DOHH2 (cell line): ENCODE measurements at regions not wholly inside any gene's neighbourhood (a gene's known extent, or its start where the extent isn't known, plus 50 kb on each side); places are given as distances from the start of the nearest gene placed in this dataset.

Experiments
- H3F3A ChIP-seq: fragments of 200-600 bp; sonication (generic), shearing (Covaris generic); 2 replicates; pipeline ENCODE4 v1.6.0; 2016; ENCODE audit warnings: antibody characterized with exemption, mild to moderate bottlenecking; ENCODE audit not compliant: control insufficient read depth, insufficient read depth
- H3K27ac ChIP-seq: fragments of 200-600 bp; sonication (generic); 2 replicates; pipeline ENCODE4 v1.5.1; 2014; ENCODE audit warnings: low read depth, mild to moderate bottlenecking, low read length, moderate library complexity
- H3K27me3 ChIP-seq: fragments of 200-600 bp; sonication (generic); 2 replicates; pipeline ENCODE4 v1.6.1; 2014; ENCODE audit warnings: mild to moderate bottlenecking, low read length, mixed read lengths; ENCODE audit not compliant: control insufficient read depth
- H3K36me3 ChIP-seq: fragments of 200-600 bp; sonication (generic); 2 replicates; pipeline ENCODE4 v1.6.1; 2014; ENCODE audit warnings: mild to moderate bottlenecking, low read length, moderate library complexity, mixed read lengths; ENCODE audit not compliant: control insufficient read depth
- H3K4me1 ChIP-seq: fragments of 200-600 bp; sonication (generic); 2 replicates; pipeline ENCODE4 v1.6.1; 2014; ENCODE audit warnings: mild to moderate bottlenecking, low read length, mixed read lengths; ENCODE audit not compliant: control insufficient read depth
- H3K4me2 ChIP-seq: fragments of 200-600 bp; sonication (generic); 2 replicates; pipeline ENCODE4 v1.6.0; 2014; ENCODE audit warnings: mild to moderate bottlenecking, low read length, moderate library complexity
- H3K4me3 ChIP-seq: fragments of 200-600 bp; sonication (generic); 2 replicates; pipeline ENCODE4 v1.5.1; 2014; ENCODE audit warnings: mild to moderate bottlenecking, low read length, mixed read lengths
- H3K79me2 ChIP-seq: fragments of 200-600 bp; sonication (generic); 2 replicates; pipeline ENCODE4 v1.6.1; 2014; ENCODE audit warnings: mild to moderate bottlenecking, low read length, mixed read lengths; ENCODE audit not compliant: control insufficient read depth
- H3K9me2 ChIP-seq: fragments of 200-600 bp; sonication (generic); replicated peaks from 2 replicates; pipeline ENCODE4 v1.6.1; 2014; ENCODE audit warnings: mild to moderate bottlenecking, low read length, mixed read lengths; ENCODE audit not compliant: control insufficient read depth
- H3K9me3 ChIP-seq: fragments of 200-600 bp; sonication (generic); 2 replicates; pipeline ENCODE4 v1.6.1; 2014; ENCODE audit warnings: antibody characterized with exemption, low read length, mixed read lengths; ENCODE audit not compliant: control insufficient read depth, insufficient read depth
- H4K20me1 ChIP-seq: fragments of 200-600 bp; sonication (generic); 2 replicates; pipeline ENCODE4 v1.6.0; 2014; ENCODE audit warnings: low read depth, mild to moderate bottlenecking, antibody characterized with exemption, low read length, moderate library complexity; ENCODE audit not compliant: control insufficient read depth, insufficient read depth
- EZH2phosphoT487 ChIP-seq: fragments of 200-600 bp; sonication (generic); IDR thresholded peaks from 2 replicates; pipeline ENCODE4 v1.6.1; 2017; ENCODE audit warnings: borderline replicate concordance, mild to moderate bottlenecking, antibody characterized with exemption, low read length, moderate library complexity, mixed read lengths
- TF ChIP-seq, protein P1 (sequence below): fragments of 200-600 bp; sonication (generic); IDR thresholded peaks from one replicate; pipeline ENCODE4 v1.5.1; 2014; ENCODE audit warnings: antibody characterized with exemption, mild to moderate bottlenecking, low read depth, low read length; ENCODE audit not compliant: poor library complexity, severe bottlenecking

GRCh38 chr2:239561446-239562001, 160.7 kb upstream of the HDAC4 start:
- Histone ChIP-seq H3K4me1 (no peaks in the 10 kb centered on the region), H3F3A (no peaks in the 10 kb centered on the region), H3K27me3 (no peaks in the 10 kb centered on the region), H3K36me3 (no peaks in the 10 kb centered on the region), H3K9me2 (no peaks in the 10 kb centered on the region), H3K79me2 (no peaks in the 10 kb centered on the region), H3K27ac (no peak overlapping the region), H4K20me1 (no peaks in the 10 kb centered on the region), H3K4me3 (no peak overlapping the region), H3K4me2 (no peak overlapping the region), H3K9me3 (no peaks in the 10 kb centered on the region)
- TF ChIP-seq EZH2phosphoT487: no peak
- TF ChIP-seq, protein P1, sequence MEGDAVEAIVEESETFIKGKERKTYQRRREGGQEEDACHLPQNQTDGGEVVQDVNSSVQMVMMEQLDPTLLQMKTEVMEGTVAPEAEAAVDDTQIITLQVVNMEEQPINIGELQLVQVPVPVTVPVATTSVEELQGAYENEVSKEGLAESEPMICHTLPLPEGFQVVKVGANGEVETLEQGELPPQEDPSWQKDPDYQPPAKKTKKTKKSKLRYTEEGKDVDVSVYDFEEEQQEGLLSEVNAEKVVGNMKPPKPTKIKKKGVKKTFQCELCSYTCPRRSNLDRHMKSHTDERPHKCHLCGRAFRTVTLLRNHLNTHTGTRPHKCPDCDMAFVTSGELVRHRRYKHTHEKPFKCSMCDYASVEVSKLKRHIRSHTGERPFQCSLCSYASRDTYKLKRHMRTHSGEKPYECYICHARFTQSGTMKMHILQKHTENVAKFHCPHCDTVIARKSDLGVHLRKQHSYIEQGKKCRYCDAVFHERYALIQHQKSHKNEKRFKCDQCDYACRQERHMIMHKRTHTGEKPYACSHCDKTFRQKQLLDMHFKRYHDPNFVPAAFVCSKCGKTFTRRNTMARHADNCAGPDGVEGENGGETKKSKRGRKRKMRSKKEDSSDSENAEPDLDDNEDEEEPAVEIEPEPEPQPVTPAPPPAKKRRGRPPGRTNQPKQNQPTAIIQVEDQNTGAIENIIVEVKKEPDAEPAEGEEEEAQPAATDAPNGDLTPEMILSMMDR: no peak

GRCh38 chr2:239559417-239560261, 158.8 kb upstream of the HDAC4 start:
- no peak overlapping the region for H3K4me3 ChIP-seq
- H3K9me3 ChIP-seq: no peaks in the 10 kb centered on the region
- no peaks in the 10 kb centered on the region for H3K4me1 ChIP-seq
- no peaks in the 10 kb centered on the region for H3F3A ChIP-seq
- no peaks in the 10 kb centered on the region for H3K9me2 ChIP-seq
- H4K20me1 ChIP-seq: no peaks in the 10 kb centered on the region
- no peaks in the 10 kb centered on the region for H3K36me3 ChIP-seq
- no peak overlapping the region for H3K4me2 ChIP-seq
- H3K27me3 ChIP-seq: no peaks in the 10 kb centered on the region
- H3K27ac ChIP-seq: no peak overlapping the region
- H3K79me2 ChIP-seq: no peaks in the 10 kb centered on the region
- TF ChIP-seq EZH2phosphoT487: no peak
- TF ChIP-seq, protein P1: no peak

DNA sequence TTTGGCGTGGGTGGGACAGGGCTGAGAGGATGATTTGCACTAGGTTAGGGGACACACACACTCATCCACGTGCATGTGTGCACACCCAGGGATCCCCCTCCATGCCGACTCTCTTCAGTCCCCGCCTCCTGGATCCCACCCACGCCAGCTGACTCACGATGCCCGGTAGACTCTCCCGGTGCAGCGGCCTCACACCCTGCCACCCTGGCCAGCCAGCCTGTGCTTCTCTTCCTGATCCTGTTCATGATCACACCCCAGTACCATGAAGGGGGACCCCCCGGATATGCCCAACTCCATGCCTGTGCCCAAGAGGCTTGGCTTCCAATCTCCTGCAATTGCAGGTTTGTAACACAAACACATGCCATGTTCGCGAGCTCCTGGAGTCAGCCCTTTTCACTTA, 157.8 kb upstream of the HDAC4 start:
- Histone ChIP-seq H4K20me1 (no peaks in the 10 kb centered on the region), H3F3A (no peaks in the 10 kb centered on the region), H3K4me1 (no peaks in the 10 kb centered on the region), H3K9me2 (no peaks in the 10 kb centered on the region), H3K4me2 (no peak overlapping the region), H3K4me3 (no peak overlapping the region), H3K27me3 (no peaks in the 10 kb centered on the region), H3K27ac (no peak overlapping the region), H3K36me3 (no peaks in the 10 kb centered on the region), H3K79me2 (no peaks in the 10 kb centered on the region), H3K9me3 (no peaks in the 10 kb centered on the region)
- TF ChIP-seq, protein P1: no peak
- TF ChIP-seq EZH2phosphoT487: no peak
